Mammary epithelial cell (primary cell): ENCODE measurements at regions not wholly inside any gene's neighbourhood (a gene's known extent, or its start where the extent isn't known, plus 50 kb on each side); places are given as distances from the start of the nearest gene placed in this dataset.

ENCODE experiments used
- CTCF ChIP-seq, 2 donors: IDR thresholded peaks in 1 of 2; conservative IDR thresholded peaks in 1 of 2; 2 replicates each; pipeline ENCODE4 v1.5.1; 2011 to 2012; ENCODE audit warnings: inconsistent platforms in 2 of 2, low read length in 2 of 2, mild to moderate bottlenecking in 2 of 2, control low read depth in 1 of 2, low read depth in 1 of 2; ENCODE audit not compliant: insufficient read depth in 1 of 2; ENCODE audit errors: extremely low read depth in 1 of 2
- EZH2 ChIP-seq: IDR thresholded peaks from 2 replicates; pipeline ENCODE4 v1.6.1; 2012; ENCODE audit warnings: low read length, inconsistent platforms, borderline replicate concordance

GRCh38 chr20:24166123-24166381 lies 177.5 kb upstream of the GGTLC1 start:
- TF ChIP-seq CTCF (conservative IDR thresholded peaks at IDR 0.05 in 1 of 2, IDR thresholded peaks at IDR 0.05 in 1 of 2; ENCODE audit: extremely low read depth in 1 of 2, insufficient read depth in 1 of 2, low read depth in 1 of 2, low read length in 2 of 2) = no peak
- TF ChIP-seq EZH2 = no peak
